Activated CD4-positive, alpha-beta T cell treated with anti-CD3 and anti-CD28 coated beads, Interleukin-2, amount 50 U/mL, for 4 hours (primary cell): ENCODE measurements at regions not wholly inside any gene's neighbourhood (a gene's known extent, or its start where the extent isn't known, plus 50 kb on each side); places are given as distances from the start of the nearest gene placed in this dataset.
"Not testable (repeated sequence)": the region's sequence is repeated elsewhere in the genome, so short reads cannot be mapped to it uniquely, and the experiment has no call there.

Source experiments
- DNase-seq, 2 experiments: peaks; one replicate each; pipeline ENCODE4 v3.0.0-alpha.2; 2020

DNA sequence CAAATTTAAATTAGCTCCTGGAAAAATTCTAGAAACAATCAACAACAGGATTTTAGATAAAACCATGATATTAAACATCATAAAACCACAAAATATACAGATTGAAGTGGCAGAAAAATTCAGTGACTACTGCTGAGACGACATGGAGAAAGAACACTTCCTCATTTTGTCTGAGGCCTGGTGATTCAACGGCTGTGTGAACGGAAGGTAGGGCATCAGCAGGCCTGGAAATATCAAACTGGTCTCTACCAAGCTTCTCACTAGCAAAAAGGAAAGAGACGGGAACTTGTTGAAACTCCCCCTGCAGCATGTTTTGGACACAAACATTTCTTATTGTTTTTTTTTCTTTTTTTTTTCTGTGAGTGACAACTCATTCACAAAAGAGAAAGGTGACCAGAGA, 58.0 kb upstream of the AHI1 start:
- no peak for DNase-seq

DNA sequence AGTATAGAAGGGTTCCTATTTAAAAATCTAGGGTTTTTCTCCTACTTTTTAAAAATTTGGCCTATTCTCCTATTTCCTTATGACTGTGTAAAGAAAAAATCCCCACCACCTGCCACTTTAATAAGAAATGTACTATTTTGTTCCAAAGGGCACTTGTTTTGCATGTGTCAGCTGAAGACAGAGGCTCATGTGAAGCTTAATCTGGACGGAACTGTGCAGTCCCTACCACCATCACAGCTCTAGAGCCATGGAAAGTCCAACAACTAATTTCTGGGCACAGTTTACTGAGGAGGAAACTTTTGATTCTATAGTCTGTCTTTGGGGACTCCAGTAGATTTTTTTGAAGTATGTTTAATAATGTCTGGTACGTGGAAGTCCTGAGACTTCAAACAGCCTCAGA, 60.0 kb upstream of the AHI1 start:
- no peak for DNase-seq

DNA sequence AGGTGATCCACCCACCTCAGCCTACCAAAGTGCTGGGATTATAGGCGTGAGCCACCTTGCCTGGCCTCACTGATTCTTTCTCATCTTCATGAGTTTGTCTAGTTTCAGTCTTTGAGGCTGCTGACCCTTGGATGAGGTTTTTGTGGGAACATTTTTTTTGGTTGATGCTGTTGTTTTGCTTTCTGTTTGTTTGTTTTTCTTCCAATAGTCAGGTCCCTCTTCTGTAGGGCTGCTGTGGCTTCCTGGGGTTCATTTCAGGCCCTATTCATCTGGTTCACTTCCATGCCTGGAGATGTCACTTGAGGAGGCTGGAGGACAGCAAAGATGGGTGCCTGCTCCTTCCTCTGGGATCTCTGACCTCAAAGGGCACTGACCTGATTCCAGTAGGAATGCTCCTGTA, 68.1 kb upstream of the AHI1 start:
- DNase-seq, result not testable (repeated sequence)

DNA sequence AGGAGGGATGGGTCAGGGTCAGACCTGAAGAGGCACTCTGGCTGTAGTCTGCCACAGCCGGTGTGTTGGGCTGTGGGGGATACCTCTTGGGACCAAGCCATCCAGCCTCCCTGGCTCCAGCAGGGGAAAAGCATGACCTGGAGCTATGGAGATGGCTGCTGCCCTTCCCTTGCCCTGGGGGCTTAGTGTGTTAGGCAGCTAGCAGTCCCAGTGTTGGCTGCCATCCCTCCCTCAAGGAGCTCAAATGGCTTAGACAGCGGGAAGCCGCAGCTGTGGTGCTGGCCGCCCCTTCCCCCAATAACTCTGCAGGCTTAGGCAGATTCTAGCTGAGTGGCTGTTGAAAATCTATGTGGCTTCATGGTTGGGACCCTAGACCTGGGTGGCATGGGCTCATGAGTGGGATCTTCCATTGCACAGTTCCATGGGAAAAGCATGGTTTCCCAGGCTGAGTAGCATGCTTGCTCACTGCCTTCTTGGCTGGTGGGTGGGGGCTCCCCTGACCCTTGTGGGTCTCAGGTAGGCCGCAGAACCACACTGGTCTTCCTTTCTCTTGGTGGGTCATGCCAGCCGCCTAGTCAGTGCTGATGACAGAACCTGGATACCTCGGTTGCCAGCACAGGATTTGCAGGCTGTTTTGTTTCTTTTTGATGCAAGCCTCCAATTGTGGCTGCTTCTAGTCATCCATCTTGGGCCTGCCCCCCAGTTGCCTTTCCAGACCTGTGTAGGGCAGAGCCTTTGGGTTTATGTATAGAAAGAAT, 69.0 kb upstream of the AHI1 start:
- no peak for DNase-seq

DNA sequence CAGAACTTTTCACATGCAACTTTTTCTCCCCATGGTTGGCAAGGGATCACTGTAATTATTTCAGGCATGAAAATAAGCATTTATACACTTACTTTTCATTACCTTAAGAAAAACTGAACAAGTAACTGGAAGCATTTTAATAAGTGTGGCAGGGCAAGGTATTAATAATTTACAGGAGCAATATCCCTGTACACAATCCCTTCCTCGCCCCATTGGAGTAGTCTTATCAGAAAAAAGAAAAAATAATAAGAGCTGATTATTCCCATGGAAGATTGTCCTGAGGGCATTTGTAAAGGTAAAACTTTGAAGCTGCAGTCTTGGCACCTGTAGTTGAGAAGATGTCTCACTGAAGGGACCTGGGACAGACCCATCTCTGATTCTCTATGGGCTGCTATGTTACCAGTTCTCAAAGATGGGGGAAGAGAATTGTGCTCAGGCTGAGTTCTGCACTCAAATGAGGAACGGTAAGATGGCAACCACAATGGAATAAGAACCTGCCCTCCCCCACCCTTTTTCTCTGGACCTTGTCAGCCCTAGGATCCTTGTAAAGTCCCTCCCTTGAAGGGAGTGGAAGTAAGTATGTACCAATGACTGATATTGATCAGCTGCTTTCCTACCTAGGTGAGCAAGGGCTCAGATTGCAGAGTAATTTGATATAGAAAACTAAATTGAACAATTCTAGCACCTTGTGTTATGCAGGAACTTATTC, 70.0 kb upstream of the AHI1 start:
- DNase-seq, result no peak

DNA sequence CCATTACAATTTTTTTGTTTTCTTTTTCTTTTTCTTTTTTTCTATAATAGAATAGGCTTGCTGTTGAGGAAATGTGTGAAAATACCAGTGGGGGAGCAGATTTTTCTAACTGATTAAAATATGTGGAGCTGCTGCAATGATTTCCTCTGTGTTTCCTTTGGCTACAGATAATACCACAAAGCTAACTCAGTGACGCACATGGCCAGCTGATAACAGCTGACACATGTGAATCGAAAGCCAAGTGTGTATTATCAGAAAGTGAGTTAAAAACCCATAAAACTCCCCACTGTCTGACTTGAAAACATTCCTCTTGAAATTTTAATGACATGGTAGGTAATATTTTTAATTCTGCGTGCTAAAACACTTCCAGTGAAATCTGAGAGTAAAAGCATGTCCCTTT, 70.8 kb upstream of the AHI1 start:
- no peak for DNase-seq

DNA sequence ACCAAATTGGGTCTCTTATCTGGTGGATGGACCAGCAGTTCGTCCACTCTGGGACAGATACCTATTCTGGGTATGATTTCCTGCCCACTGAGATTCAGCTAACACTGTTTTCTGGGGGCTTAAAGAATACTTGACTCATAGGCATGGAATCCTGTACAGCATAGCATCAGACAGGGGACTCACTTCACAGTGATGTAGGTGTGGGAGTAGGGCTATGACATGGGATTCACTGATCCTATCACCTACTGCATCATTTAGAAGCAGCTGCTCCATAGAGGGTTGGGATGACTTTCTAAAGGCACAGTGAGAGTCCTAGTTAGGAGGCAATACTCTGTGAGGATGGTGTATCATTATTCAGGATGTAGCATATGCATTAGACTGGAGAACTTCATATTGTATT, 74.5 kb upstream of the AHI1 start:
- DNase-seq, result no peak

DNA sequence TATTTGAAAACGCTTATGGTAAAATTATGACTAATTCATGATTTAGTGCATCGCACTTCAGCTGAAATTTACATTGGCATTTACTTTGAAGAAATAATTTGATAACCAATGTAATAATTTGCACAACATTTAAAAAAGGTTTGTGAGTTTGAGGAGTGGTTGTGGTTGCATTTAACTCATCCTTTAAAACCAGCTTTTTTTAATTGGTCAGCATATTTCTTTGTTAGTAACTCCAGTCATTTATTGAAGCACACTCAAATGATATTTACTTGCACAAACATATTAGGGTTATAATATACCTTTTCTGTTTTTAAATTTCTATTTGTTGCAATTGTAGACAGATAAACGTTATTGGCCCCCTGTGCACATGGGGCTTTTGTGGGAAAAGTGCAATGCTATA, 78.1 kb upstream of the AHI1 start:
- no peak for DNase-seq

DNA sequence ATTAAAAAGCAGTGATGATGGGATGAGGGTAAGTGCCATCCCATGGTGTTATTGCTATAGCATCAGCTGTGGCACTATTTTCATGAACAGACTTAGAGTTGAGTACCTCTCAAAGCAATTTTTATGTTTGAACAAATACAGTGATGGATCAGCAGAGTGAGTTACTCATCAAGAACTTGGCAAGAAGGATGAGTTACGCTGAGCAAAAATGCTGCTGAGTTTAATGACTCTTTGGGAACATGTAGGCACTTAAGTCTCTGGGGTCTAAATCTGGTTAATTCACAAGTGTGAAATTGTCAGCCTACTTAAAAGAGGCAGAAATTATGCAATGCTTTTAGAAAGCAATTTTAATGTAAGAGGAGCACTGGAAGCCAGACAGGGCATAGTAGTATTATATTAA, 78.5 kb upstream of the AHI1 start:
- DNase-seq, result no peak

DNA sequence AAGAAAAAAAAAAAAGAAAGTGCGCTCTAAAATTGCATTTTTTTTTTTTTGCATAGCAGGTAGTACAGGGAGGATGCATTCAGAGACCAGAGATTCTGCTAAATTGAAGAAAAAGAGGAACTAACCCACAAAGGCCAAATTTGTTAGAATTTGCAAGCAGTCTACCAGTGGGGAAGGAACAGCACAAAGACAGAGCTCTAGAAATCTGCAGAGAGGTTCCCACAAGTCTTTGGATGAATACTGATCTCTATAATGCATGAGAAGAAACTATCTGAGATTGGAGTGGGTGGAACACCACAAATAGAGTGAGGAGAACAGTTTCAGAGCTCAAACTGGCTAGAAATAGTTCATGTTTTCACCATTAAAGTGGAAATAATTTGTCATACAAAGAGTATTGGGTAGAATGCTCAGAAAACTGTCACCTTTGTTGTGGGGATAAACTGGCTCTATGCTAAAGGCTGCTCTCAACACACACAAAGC, 79.6 kb upstream of the AHI1 start:
- no peak for DNase-seq

DNA sequence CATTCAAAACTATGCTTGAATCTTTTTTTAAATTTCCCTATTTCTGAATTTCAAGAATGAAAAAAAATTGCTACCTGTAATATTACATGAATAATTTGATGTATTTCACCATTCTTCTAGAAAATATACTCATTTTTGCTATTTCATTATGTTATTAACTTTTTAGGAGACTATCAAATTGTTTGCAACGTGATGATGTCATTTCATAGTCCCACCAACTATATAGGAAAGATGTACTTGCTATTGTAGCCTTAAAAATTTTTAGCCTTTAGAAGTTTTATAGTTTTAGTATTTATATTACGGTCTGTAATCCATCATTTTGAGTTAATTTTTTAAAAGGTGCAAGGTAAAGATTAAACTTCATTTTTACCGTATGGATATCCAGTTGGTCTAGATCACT, 81.4 kb upstream of the AHI1 start:
- DNase-seq, result no peak

DNA sequence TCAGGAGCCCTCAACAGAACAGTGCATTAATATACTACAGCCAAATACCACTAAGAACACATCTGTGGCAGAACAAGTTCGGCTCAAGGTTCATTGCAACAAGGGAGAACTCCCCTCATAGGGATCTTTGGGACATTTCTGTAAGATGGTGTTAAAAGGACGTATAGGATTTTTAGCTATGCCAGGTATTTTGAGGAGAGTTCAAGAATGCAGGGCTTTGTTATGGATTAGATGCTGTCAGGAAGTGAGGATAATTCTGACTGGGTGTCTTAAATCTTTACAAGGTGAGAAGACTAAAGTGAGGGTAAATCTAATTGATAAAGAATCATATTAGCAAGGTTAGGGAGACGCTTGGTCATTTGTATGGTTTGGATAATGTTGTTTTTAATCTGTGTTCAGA, 83.7 kb upstream of the AHI1 start:
- no peak for DNase-seq

DNA sequence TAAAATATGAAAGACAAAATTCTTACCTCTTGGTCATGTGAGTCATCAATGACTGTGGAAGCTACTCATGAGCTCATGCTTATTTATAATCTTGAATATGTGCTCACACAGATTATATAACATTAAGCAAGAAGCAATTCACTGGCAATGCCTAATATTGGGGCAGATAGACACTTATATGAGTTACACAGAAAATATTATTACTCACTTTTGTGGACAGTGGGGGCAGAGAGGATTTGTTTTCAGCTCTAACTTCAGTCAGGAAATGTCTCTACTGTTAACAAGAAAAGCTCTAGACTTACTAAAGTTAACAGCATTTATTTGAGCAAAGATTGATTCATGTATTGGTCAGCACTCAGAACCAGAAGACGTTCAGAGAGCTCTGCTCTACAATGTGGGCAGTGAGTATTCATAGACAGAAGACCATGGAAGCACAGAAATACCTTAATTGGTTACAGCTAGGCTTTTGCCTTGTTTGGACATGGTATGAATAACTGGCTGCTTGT, 85.8 kb upstream of the AHI1 start:
- no peak for DNase-seq

DNA sequence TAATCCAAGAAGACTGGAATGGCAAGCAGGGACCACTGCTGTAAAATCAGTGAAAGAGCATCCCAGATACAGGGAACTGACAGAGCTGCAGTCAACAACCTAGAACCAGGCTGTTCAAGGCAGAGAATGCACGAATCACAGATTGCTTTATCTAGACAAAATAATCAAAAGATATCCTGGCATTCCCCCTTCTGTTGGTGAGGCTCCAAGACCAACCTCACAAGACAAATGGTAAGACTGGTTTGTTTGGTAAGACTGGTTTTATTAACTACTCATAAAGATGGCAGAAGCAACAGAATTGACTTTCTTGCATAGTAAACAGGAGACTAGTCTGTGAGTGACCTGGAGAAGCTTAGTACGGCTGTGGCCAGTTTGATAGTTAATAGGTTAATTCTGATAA, 88.8 kb upstream of the AHI1 start:
- no peak for DNase-seq

DNA sequence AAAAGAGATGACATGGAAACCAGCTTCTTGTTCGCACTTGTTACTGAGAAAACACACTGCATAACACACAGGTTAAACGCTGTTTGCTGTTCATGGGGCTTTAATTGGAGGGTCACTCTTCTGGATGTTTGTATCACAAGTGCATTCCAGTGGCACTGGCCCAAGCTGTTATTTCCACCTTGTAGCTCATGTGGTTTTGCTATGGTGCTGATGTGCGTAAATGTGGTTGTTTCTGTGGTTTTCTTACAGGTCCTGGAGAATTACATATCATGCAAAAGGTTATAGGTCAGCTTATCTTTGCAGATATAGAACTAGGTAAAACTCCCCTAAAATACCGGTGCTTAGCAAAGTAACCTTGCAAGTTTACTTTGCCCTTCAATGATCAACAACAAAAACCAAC, 89.3 kb upstream of the AHI1 start:
- DNase-seq, result no peak

DNA sequence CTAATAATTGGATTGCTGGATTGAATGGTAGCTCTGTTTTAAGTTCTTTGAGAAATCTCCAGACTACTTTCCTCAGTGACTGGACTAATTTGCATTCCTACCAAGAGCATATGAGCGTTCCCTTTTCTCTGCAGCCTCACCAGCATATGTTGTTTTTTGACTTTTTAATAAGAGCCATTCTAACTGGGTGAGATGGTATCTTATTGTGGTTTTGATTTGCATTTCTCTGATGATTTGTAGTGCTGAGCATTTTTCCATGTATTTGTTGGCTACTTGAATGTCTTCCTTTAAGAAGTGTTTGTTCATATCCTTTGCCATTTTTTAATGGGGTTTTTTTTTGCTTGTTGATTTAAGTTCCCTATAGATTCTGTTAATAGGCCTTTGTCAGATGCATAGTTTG, 94.7 kb upstream of the AHI1 start:
- no peak for DNase-seq

DNA sequence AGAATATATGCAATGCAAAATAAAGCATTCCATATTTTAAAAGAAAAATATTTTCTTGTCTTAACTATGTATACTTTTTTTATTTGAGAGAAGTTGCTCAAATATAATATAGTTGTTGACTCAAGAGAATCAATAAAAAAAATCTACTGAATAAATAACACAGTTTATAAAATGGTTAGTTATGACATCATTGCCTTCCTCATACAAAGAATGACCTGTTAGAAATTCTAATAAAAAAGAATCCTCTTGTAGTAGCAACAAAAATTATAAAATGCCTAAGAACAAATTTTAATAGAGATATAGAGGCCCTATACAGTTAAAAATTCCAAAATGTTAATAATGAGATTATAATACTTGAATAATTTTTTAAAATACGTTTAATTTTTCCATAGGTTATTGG, 96.5 kb upstream of the AHI1 start:
- no peak for DNase-seq

DNA sequence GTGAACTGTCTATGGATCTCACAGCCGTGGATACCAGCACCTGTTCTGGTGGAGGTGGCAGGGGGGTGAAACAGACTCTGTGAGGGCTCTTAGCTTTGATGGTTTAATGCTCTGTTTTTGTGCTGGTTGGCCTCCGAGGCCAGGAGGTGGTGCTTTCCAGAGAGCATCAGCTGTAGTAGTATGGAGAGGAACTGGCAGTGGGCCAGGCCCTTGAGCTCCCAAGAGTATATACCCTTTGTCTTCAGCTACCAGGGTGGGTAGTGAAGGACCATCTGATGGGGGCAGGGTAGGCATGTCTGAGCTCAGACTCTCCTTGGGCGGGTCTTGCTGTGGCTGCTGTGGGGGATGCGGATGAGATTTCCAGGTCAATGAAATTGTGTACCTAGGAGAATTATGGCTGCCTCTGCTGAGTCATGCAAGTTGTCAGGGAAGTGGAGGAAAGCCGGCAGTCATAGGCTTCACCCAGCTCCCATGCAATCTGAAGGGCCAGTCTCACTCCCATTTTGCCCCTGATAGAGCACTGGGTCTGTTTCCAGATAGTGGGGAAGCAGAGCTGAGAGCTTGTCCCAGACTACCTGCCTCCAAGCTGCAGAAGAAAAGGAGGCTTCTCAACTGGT, 102.7 kb upstream of the AHI1 start:
- no peak for DNase-seq

DNA sequence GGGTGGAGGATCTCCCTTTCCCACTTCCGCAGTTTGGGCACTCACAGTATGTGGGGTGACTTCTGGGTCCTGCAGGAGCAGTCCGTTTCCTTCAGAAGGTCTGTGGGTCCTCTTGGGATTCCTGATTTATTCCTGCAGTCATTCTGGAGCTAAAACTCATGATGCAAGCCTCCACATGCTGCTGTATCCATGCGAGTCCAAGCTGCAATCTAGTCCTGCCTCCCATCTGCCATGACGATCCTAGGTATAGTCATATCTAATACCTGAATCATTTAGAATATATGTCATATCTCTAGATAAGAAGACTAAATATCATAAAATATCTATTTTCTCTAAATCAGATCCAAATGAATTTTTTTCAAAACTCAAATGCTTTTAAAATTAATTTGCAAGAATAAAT, 103.4 kb upstream of the AHI1 start:
- DNase-seq, result no peak

DNA sequence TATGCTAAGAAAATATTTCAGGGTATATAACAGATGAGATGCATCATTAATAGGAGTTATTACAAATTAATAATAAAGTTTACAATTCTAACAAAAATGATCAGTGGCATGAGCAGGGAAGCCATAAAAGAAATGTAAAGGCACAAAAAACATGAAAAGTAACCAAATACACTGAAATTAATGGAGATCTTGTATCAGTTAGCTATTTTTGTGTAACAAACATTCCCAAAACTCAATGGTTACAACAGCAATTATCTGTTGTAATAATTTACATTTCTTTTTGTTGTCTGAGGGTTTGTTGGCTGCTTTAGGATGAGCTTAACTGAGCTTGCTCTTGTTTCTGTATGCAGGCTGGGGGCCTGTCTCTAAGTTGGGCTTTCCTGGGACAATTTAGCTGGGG, 104.3 kb upstream of the AHI1 start:
- no peak for DNase-seq

DNA sequence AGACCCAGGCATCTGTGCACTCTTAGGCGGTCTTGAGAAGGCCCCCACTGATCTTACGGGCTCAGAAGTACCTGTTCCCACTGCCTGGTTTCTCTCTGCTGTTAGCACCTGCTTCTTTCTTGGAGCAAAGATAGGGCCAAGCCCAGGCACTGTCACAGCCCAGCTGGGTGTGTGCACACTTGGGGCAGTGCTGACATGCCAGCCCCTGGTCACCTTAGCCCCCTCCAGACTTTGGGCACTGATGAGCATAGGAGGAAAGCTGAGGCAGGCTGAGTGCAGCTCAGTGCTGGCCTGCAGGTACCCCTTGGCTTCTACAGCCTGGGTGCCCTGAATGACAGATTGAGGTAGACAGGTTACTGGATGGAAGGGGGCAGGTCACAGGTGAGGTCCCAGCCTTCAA, 105.7 kb upstream of the AHI1 start:
- no peak for DNase-seq

DNA sequence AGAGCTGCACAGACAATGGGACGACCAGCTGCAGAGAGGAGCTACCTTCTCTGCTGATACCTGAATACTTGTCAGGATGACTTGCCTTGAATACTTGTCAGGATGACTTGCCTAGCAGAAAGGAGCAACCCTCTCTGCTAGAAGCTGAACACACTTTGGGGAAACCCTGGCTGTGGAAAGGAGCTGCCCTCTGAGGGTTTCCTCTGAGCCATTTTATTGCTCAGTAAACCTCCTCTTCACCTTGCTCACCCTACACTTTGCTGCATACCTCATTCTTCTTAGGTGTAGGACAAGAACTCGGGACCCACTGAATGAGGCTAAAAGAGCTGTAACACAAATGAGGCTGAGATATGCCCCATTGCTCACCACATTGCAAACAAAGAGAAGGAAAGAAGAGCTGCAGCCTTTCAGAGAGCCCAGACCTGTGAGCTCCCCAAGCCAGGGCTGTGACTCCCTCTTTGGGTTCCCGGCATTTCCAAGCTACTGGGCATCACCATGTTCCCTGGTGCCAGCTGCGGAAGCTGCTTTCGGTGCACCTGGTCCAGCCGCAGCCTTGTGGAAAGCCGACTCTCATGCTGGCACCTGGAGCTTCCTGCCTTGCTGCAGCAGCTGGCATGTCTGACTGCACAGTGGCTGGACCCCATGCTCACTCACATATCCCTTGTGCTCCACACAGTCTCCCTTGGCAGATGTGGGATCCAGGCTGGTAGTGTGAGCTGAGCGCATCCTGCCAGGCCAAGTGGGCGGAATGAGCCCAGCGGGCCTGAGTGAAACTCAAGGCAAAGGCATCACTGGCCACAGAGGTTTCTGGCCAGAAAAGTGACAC, 106.7 kb upstream of the AHI1 start:
- no peak for DNase-seq

DNA sequence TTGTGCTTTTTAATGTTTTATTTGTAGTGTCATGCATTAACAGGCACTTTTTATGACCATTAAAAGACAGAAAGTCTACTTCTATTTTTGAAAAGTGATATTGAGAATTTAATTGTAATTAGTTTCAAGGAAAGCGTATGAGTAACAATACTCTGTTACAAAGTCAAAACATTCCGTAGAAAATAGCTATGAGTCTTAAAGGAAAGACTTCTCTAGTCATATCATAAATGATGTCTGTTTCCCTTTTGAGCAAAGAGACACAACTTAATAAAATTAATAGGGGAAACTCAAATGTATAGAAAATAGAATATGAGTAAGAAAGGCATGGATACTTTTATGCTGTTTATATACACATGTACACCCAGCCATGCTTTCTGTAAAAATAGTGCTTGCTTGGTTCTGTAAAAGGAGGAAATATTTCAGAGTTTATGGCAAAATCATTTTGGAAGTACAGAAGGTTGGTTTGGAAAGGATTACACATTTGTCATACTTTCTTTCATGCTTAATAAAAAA, 107.8 kb upstream of the AHI1 start:
- no peak for DNase-seq
